ENCODE measurements at regions not wholly inside any gene's neighbourhood (a gene's known extent, or its start where the extent isn't known, plus 50 kb on each side); places are given as distances from the start of the nearest gene placed in this dataset.
A peak's percentile ranks its signal among the peaks of the same experiment; 100 is the strongest.

- no peak overlapping the region for H2BK5ac ChIP-seq (ENCODE audit: low read depth, low read length, poor library complexity, severe bottlenecking)
- no peak overlapping the region for H3K4me2 ChIP-seq (ENCODE audit: low read depth, low read length)
- no peak overlapping the region for H3K4ac ChIP-seq (ENCODE audit: low read depth, low read length)
- H3K9me1 ChIP-seq (ENCODE audit: insufficient read depth, low read length) = no peaks in the 10 kb centered on the region
- H4K8ac ChIP-seq (ENCODE audit: low read depth in 2 of 2, low read length in 2 of 2) = no peak overlapping the region
- H3K9me3 ChIP-seq (ENCODE audit: control insufficient read depth, insufficient read depth, low read length) = no peaks in the 10 kb centered on the region
- H3K4me1 ChIP-seq (ENCODE audit: control insufficient read depth, insufficient read depth, low read length) = no peaks in the 10 kb centered on the region
- no peak overlapping the region for H2BK120ac ChIP-seq (ENCODE audit: low read depth, low read length)
- no peak for ATAC-seq (ENCODE audit: low read depth)
- H3K79me1 ChIP-seq (ENCODE audit: low read depth in 1 of 2, low read length in 2 of 2) = no peaks in the 10 kb centered on the region
- in situ Hi-C loops (cut with MboI; ENCODE audit: low sequenced_read_pairs) = no loop called here
- H2AK5ac ChIP-seq (ENCODE audit: low read depth, low read length) = no peak overlapping the region
- H4K91ac ChIP-seq (ENCODE audit: insufficient read depth, low read depth, low read length) = no peak overlapping the region
- dilution Hi-C loops (cut with HindIII; ENCODE audit: low sequenced_read_pairs, unreplicated experiment) = no loop called here
- no peak overlapping the region for H3K14ac ChIP-seq (replicated peaks; ENCODE audit: low read depth, low read length)
- no peak overlapping the region for H2AFZ ChIP-seq (replicated peaks; ENCODE audit: low read length, poor library complexity)
- H3K56ac ChIP-seq (ENCODE audit: extremely low read depth, insufficient read depth, low read length) = no peak overlapping the region
- no peak overlapping the region for H3K4me3 ChIP-seq (ENCODE audit: insufficient read depth, low read depth, low read length)
- H3K9ac ChIP-seq (ENCODE audit: low read depth, low read length) = no peak overlapping the region
- no CpG with 5 or more reads among the region's 3 CpGs for WGBS, 2 experiments (ENCODE audit: extremely low coverage in 2 of 2, insufficient read length in 1 of 2)
- no peak for DNase-seq
- no peak overlapping the region for H2AK9ac ChIP-seq (replicated peaks; ENCODE audit: low read depth, low read length, poor library complexity)
- no peaks in the 10 kb centered on the region for H4K20me1 ChIP-seq (ENCODE audit: insufficient read depth, low read length)
- CTCF ChIA-PET = no interaction called here
- no peaks in the 10 kb centered on the region for H3K36me3 ChIP-seq (ENCODE audit: control insufficient read depth, insufficient read depth, low read length)
- POLR2A ChIA-PET (ENCODE audit: unreplicated experiment) = no interaction called here
- intact Hi-C loops (cut with micrococcal nuclease) = no loop called here
- no peak overlapping the region for H2BK20ac ChIP-seq (ENCODE audit: low read depth, low read length)
- no TSS peak for BruUV-seq (replicated peaks)
- no peak overlapping the region for H3K23ac ChIP-seq (ENCODE audit: low read depth, low read length)
- no peak overlapping the region for H4K5ac ChIP-seq (ENCODE audit: low read depth, low read length)
- H3K18ac ChIP-seq (ENCODE audit: low read depth, low read length) = no peak overlapping the region
- no peak overlapping the region for H3K27ac ChIP-seq (ENCODE audit: insufficient read depth, low read length)
- TF ChIP-seq BHLHE40 (IDR thresholded peaks at IDR 0.05; ENCODE audit: low read depth, low read length) (no peak), USF2 (IDR thresholded peaks at IDR 0.05; ENCODE audit: low read depth, low read length) (no peak), MAFK (IDR thresholded peaks at IDR 0.05; ENCODE audit: low read depth, low read length) (peak; percentile 83), CTCF (conservative IDR thresholded peaks at IDR 0.05; ENCODE audit: low read depth, low read length) (no peak)
- H3K27me3 ChIP-seq (ENCODE audit: control insufficient read depth, insufficient read depth, low read length) = peaks cover 7% of the 10 kb centered on the region; the same call in 1 of the 2 replicates
- H2BK15ac ChIP-seq (ENCODE audit: low read depth, low read length) = no peak overlapping the region
These were observed 462.8 kb downstream of the MID1IP1 start for GRCh38 chrX:39264023-39264422.

Measured in IMR-90 (cell line).